Stomach (tissue), 8 donors: ENCODE measurements at regions not wholly inside any gene's neighbourhood (a gene's known extent, or its start where the extent isn't known, plus 50 kb on each side); places are given as distances from the start of the nearest gene placed in this dataset.

Experiments used
- DNase-seq, 2 donors: peaks; one replicate each; pipeline versions ENCODE4 v3.0.0 to v3.0.0-alpha.2; 2013 to 2019
- H3K27ac ChIP-seq, 5 donors: fragments of 200-600 bp in 4 of 5; sonication (generic) in 4 of 5; one replicate each; pipeline ENCODE4 v1.5.1; 2013 to 2019; ENCODE audit warnings: mild to moderate bottlenecking in 1 of 5, moderate library complexity in 1 of 5
- H3K27me3 ChIP-seq, 3 donors: fragments of 200-600 bp; sonication (generic); one replicate each; pipeline ENCODE4 v1.5.1; 2017 to 2019; ENCODE audit warnings: mixed run types in 1 of 3
- H3K36me3 ChIP-seq, 4 donors: fragments of 200-600 bp; sonication (generic); 1 replicate in 3 of 4; 2 replicates in 1 of 4; pipeline ENCODE4 v1.5.1; 2016 to 2019
- H3K4me1 ChIP-seq, 4 donors: fragments of 200-600 bp; sonication (generic); one replicate each; pipeline ENCODE4 v1.5.1; 2016 to 2019
- H3K4me3 ChIP-seq, 4 donors: fragments of 200-600 bp; sonication (generic) in 3 of 4; one replicate each; pipeline ENCODE4 v1.5.1; 2016 to 2019; ENCODE audit warnings: mild to moderate bottlenecking in 1 of 4
- H3K9me3 ChIP-seq, 4 donors: fragments of 200-600 bp; sonication (generic); one replicate each; pipeline ENCODE4 v1.5.1; 2016 to 2019
- EP300 ChIP-seq: sonication (generic); formaldehyde crosslinking; IDR thresholded peaks from one replicate; pipeline ENCODE4 v1.6.1; 2017; ENCODE audit warnings: antibody characterized with exemption
- POLR2A ChIP-seq, 4 donors: fragments of 450-650 bp; IDR thresholded peaks; one replicate each; pipeline ENCODE4 v1.6.1; 2016; ENCODE audit warnings: antibody characterized with exemption in 4 of 4, control low read depth in 2 of 4, mild to moderate bottlenecking in 1 of 4, moderate library complexity in 1 of 4
- POLR2AphosphoS5 ChIP-seq, 3 donors: sonication (generic); formaldehyde crosslinking; IDR thresholded peaks; one replicate each; pipeline ENCODE4 v1.6.1; 2016; ENCODE audit warnings: antibody characterized with exemption in 3 of 3
- WGBS, 5 donors: extraction: QIAGEN DNeasy Blood & Tissue Kit in 3 of 5; methylation state at CpG; one replicate each; pipeline versions ENCODE4 v1.1.5 to v1.1.7; 2013 to 2018; 5-methylcytosine and 5-hydroxymethylcytosine counted together
- intact Hi-C: fragments of 100-400 bp; cut with DNase I; formaldehyde crosslinking; loops from one replicate; pipeline ENCODE4 v1.15.1; 2023; ENCODE audit warnings: low total_unique reads
- TF ChIP-seq, protein P1 (sequence below), 7 experiments: fragments of 450-650 bp in 4 of 7; fragments of 200-600 bp in 3 of 7; sonication (generic) in 3 of 7; IDR thresholded peaks; one replicate each; pipeline ENCODE4 v1.5.1; 2016 to 2019; ENCODE audit warnings: antibody characterized with exemption in 7 of 7, control low read depth in 2 of 7, mild to moderate bottlenecking in 1 of 7
- donor health status: healthy with polysubstance abuse.
- donor health status: Bipolar disorder and iron deficiency.
- donor health status: healthy.

DNA sequence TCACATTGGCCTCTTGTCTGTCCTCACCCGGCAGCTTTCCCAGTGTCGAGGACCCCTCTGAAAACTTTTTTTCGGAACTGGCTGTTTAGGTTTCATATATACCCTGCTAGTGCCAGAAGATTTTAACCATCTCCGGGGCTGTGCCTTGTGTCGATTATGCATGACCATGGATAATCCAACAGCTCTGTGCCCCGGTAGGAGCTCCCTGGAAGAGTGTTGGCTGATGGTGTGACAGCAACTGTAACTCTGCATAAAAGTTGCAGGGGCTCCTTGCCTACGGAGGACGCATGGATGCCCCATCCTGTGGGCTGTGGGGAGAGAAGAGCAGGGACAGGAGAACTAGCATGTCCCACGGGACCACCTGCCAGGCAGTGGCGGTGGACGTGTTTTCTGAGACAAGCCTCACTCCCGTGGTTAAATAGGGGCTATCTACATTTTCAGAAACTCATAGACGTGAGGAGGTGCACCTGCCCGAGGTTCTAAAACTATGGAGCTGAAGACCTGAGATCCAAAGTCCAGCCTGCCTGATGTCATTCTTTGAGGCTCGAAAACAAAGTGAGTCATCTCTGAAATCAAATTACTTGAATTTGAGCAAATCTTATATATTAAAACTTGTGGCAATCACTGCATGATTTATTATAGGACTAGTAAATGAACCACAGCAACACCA lies 437.2 kb upstream of the HS6ST1 start:
- Histone ChIP-seq H3K27ac (no peak overlapping the region), H3K36me3 (no peaks in the 10 kb centered on the region), H3K4me3 (no peak overlapping the region), H3K4me1 (peaks cover 0 to 10% (median 2%) of the 10 kb centered on the region in 4 donors), H3K9me3 (no peaks in the 10 kb centered on the region), H3K27me3 (peaks cover 0 to 7% (median 0%) of the 10 kb centered on the region in 3 donors)
- 58 to 70% (median 62%) methylated on average over 15 of the region's 15 CpGs for WGBS, 5 donors
- TF ChIP-seq, protein P1, sequence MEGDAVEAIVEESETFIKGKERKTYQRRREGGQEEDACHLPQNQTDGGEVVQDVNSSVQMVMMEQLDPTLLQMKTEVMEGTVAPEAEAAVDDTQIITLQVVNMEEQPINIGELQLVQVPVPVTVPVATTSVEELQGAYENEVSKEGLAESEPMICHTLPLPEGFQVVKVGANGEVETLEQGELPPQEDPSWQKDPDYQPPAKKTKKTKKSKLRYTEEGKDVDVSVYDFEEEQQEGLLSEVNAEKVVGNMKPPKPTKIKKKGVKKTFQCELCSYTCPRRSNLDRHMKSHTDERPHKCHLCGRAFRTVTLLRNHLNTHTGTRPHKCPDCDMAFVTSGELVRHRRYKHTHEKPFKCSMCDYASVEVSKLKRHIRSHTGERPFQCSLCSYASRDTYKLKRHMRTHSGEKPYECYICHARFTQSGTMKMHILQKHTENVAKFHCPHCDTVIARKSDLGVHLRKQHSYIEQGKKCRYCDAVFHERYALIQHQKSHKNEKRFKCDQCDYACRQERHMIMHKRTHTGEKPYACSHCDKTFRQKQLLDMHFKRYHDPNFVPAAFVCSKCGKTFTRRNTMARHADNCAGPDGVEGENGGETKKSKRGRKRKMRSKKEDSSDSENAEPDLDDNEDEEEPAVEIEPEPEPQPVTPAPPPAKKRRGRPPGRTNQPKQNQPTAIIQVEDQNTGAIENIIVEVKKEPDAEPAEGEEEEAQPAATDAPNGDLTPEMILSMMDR (IDR thresholded peaks at IDR 0.05) = no peak
- no peak for TF ChIP-seq POLR2A (IDR thresholded peaks at IDR 0.05)
- no peak for TF ChIP-seq POLR2AphosphoS5 (IDR thresholded peaks at IDR 0.05)
- TF ChIP-seq EP300 = no peak
- intact Hi-C loops = no loop called here
- no peak for DNase-seq

DNA sequence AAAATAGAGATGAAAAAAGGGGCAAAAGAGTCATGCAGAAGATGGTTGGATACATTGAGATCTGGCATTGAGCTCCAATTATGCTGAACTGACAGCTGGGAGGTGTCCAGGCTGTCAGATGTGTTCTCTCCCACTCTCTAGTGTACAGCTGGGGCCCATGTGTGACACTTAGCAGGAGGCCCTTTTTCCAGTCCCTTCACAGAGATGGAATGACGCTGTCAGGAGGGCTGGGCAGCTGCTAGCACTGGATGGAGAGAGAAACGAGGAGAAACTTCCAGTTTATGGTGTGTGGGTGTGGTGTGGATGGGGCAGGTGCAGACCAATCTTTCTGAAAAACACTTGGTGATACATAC lies 437.7 kb upstream of the HS6ST1 start:
- Histone ChIP-seq H3K27ac (no peak overlapping the region), H3K4me3 (no peak overlapping the region), H3K27me3 (peaks cover 0 to 7% (median 0%) of the 10 kb centered on the region in 3 donors), H3K4me1 (peaks cover 0 to 10% (median 2%) of the 10 kb centered on the region in 4 donors), H3K36me3 (no peaks in the 10 kb centered on the region), H3K9me3 (no peaks in the 10 kb centered on the region)
- WGBS, 5 donors = 36 to 61% (median 45%) methylated on average over 2 of the region's 2 CpGs
- DNase-seq = peak in 1 of 2 donors; percentile 58
- intact Hi-C loops = no loop called here
- TF ChIP-seq EP300 (no peak), POLR2A (IDR thresholded peaks at IDR 0.05) (no peak), POLR2AphosphoS5 (IDR thresholded peaks at IDR 0.05) (no peak)

DNA sequence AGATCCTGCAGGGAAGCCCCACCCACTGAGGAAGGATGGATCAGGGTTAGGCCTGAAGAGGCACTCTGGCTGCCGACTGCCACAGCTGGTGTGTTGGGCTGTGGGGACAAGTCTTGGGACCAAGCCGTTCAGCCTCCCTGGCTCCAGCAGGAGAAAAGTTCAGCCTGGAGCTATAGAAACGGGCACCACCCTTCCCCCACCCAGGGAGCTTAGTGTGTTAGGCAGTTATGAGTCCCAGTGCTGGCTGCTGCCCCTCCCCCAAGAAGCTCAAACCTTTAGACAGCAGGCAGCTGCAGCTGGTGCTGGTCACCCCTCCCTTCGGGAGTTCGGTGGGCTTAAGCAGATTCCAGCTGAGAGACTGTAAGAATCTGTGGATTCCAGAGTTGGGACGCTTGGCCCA lies 447.1 kb upstream of the HS6ST1 start:
- Histone ChIP-seq H3K9me3 (peaks cover 0 to 23% (median 7%) of the 10 kb centered on the region in 4 donors), H3K27ac (no peak overlapping the region), H3K36me3 (no peaks in the 10 kb centered on the region), H3K4me1 (no peaks in the 10 kb centered on the region), H3K4me3 (no peak overlapping the region), H3K27me3 (no peaks in the 10 kb centered on the region)
- WGBS, 5 donors = 55 to 73% (median 64%) methylated on average over 1 to 6 of the region's 6 CpGs
- no peak for DNase-seq
- TF ChIP-seq POLR2AphosphoS5 (IDR thresholded peaks at IDR 0.05) = no peak
- intact Hi-C loops = no loop called here

DNA sequence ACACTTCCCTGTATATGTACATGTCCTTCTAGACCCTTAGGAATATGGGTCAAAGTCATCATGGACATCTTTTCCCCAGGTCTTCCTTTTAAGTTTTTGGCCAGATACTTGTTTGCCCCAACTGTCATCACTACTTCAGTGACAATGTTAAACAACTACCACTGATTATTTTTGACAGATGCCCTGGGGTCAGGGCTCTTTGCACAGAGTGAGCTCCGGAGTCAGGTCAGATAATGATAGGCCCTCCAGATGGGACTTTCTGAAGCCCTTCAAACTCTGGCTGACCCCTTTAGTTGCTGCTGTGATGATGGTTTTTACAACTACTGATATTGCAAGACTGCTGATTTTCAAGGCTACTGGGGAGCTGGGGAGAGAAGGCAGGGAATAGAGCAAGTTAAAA lies 449.4 kb upstream of the HS6ST1 start:
- H3K36me3 ChIP-seq = no peaks in the 10 kb centered on the region
- H3K27ac ChIP-seq = no peak overlapping the region
- H3K27me3 ChIP-seq = no peaks in the 10 kb centered on the region
- no peak for DNase-seq
- intact Hi-C loops = no loop called here
- TF ChIP-seq POLR2AphosphoS5 (IDR thresholded peaks at IDR 0.05) (no peak), POLR2A (IDR thresholded peaks at IDR 0.05) (no peak), EP300 (no peak)
- TF ChIP-seq, protein P1 (IDR thresholded peaks at IDR 0.05) = no peak
- H3K4me1 ChIP-seq = no peaks in the 10 kb centered on the region
- H3K9me3 ChIP-seq = peaks cover 0 to 9% (median 2%) of the 10 kb centered on the region in 4 donors
- 72 to 85% (median 74%) methylated on average over 1 of the region's 1 CpG for WGBS, 5 donors
- H3K4me3 ChIP-seq = no peak overlapping the region

DNA sequence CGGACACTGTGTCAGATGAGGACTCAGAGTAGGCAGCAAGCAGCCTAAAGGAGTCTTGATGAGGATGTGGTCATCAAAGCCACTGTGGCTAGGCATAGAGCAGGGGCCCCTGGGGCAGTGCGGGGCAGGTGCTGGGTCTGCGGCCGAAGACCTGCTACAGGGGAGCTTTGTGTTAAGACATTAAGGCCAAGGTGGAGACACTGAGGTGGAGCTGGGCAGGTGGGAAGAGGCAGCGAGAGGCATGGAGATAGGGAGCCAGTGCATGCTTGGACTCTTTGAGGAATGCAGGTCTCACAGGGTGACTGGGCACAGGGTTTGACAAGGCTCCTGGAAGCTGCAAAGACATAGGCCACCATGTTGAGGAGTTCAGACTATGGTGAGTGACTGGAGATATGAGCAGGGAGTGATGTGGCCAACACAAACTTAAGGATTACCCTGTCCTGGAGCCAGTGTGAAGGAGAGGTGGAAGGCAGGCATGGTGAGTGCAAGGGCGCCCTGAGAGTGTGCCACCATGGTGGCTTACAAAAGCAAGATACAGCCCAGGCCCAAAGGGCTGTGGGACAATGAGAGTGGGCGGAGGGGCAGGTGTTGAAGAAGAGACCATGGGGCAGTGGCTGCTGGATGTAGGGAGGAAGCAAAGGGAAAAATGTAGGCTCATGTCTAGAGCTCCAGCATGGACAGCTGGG lies 450.9 kb upstream of the HS6ST1 start:
- WGBS, 5 donors = 90 to 98% (median 94%) methylated on average over 7 of the region's 7 CpGs

More for the DNA sequence above, 450.9 kb upstream of the HS6ST1 start:
- Histone ChIP-seq H3K9me3 (no peaks in the 10 kb centered on the region), H3K4me3 (no peak overlapping the region), H3K36me3 (no peaks in the 10 kb centered on the region), H3K4me1 (no peaks in the 10 kb centered on the region), H3K27ac (no peak overlapping the region), H3K27me3 (no peaks in the 10 kb centered on the region)
- intact Hi-C loops = no loop called here
- no peak for TF ChIP-seq POLR2AphosphoS5 (IDR thresholded peaks at IDR 0.05)
- TF ChIP-seq EP300 = no peak
- DNase-seq = no peak
